GM21381 (cell line): ENCODE measurements at regions not wholly inside any gene's neighbourhood (a gene's known extent, or its start where the extent isn't known, plus 50 kb on each side); places are given as distances from the start of the nearest gene placed in this dataset.

ENCODE experiments used
- ATAC-seq: cut with Tn5 transposase; IDR thresholded peaks from one replicate; pipeline ENCODE4 v1.9.1; 2021; ENCODE audit warnings: mild to moderate bottlenecking, moderate library complexity; ENCODE audit not compliant: unreplicated experiment

DNA sequence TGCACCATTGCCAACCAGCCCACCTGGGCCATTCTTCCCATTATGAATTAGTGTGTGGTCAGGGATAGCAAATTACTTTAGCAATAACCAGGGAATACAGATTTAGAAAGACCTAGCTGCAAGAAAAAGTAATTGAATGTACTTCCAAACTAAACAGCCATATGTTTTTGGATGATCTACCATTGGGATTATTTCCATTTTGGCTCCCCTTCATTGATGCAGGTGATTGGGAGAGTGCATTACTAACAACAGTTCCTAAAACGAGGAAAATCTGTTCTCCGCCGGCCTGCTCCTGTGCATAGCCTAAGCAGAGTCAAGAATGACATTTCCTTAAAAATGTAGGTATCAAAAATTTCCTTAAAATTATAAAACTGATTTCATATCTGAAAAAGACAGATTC, 58.5 kb downstream of the MAIP1 start:
- no peak for ATAC-seq

DNA sequence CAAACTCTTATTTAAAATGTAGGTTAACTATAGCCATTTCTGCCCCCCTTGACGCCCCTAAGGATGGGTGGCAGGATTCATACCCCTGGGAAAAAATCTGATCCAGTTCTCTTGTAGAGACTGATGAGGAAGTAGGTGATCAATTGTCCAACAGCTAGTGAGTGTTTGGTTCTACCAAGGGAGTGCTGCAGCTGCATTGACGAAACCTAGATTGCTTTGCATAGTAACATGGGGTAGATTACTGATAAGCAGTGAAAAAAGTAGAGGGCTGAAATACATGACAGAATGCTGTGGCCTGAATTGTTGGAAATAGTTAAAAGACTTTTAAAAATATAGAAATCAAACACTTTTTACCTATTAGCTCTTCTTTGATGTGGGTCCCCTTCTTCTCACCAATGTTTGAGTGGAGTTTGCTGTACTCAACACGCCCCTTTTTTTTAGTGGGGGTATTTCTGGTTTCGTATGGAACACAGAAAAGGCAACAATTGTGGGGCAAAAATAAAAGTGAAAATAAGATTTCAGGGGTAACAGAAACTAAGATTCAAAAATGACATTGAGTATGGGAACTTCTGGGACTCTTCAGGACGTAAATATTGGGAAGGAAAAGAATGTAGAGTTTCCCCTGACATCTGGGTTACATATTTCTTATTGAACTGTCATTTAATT, 66.2 kb downstream of the MAIP1 start:
- peak; percentile 60 for ATAC-seq

DNA sequence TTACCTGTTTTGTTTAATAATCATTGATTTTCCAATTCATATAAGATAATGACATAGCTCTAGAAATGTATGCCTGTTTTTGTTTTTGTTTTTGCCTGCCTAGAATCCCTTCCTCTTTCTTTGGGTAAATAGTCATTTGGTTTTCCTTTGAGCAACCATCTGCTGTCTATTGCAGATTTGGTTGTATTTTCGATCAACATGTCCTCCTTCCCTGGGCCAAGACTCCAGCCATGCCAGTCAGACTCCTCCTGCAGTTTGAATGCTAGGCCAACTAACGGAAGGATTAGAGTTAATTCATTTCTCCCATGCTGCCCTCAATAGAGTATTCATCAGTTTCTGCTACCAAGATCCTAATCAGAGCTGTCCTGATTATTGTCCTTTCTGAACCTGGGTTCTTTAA, 67.1 kb downstream of the MAIP1 start:
- ATAC-seq = no peak

DNA sequence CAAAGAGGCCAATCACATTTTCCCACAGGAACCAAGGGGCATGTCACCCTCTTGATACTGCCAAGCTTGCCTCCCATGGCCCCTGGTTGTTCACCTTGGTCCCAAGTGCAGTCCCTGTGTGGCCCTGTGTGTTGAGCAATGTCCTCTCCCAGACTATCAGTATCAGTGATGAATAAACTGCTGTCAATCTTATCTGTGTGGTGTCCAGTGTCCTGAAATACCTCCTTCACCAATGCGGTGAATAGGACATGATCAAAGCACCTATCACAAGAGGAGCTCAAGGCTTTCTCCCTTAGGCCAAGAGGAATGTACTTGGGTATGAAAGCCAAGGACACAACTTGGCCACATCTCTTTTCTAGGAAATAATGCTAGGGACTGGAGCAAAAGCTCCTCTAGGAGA, 68.2 kb downstream of the MAIP1 start:
- no peak for ATAC-seq

DNA sequence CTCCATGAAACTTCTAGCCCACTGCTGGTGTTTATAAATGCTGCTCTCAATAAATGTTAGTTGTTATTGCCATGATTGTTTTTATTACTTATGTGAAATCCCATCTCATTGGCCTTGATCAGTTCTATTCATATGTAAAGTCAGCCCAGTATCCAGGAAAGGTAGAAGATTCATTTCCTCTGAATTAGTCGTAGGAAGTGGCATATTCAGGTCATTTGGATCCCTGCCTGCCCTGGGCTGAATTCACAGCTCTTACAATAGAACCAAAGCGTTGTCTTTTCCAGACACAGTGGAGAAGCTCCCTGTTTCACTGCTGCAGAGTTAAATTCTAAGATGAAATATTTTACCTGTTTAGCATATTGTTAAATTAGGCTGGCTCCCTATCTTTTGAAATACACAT, 70.3 kb downstream of the MAIP1 start:
- ATAC-seq = no peak

DNA sequence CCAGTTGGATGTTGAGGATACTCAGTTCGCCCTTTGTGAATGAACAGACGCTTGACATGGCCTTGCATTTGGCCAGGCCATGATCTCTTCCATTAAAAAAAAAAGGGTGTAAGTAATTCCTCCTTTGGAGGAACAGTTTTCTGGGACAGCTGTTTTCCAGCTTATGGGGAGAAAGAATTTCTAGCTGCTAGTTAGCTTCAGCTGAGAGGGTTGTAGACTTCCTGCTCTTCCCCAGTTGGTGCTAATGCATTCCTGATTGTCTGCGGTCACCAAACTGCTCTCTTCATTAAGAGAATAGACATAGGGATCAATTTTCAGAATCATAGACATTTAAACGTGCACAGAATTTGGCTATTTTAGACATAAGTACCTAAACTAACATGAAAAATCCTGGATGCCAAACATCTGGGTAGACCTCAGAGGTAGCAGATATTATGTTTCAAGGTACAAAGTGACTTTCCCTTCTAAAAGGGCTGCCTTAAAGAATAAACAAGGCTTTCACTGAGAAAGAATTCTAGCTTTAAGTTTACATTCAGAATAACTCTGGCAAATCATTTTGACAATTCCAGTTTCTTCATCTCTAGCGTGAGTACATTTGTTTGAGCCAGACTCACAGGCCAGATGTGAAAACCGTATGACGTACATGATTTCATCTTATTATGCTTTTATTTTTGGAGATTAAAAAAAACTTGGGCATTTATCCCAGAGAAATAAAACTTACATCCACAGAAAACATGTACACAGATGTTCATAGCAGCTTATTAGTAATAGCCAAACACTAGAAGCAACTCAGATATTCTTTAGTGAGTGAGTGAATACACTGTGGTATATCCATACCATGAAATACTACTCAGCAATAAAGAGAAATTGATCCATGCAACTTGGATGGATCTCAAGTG, 71.2 kb downstream of the MAIP1 start:
- no peak for ATAC-seq

DNA sequence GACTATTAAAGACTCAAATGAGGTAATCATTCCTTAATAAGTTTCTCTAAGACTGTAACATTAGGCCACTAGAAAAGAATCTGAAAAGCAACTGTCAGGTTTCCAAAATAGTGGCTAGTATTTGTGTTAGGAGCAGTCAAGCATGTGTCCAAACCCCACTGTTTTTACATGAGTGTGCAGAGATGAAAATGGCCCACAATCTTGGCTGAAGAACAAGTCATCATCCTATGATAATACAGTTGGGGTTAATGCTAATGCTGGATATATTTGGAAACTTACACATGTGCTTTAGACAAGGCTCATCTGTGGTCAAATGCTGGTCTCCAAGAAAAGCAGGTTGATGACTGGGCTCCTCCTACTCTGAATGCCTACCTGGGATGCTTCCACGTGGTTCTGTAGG, 73.6 kb downstream of the MAIP1 start:
- no peak for ATAC-seq

DNA sequence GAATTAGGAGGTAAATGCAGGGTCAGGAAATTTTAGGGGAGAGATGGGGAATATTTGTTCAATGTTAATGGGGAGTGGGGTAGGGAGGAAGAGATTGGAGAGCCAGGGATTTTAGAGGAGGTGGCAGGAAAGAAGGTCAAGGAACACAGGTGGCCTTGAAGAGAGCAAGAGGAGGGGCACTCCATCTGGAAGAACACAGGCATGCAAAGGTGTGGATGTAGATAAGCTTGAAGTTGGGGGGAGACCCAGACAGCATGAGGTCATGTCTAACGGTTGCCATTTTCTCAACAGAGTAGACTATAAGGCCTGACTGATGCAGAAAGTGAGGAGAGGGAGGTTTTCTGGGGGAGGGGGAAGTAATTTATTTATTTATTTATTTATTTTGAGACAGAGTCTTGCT, 77.5 kb downstream of the MAIP1 start:
- ATAC-seq = no peak

DNA sequence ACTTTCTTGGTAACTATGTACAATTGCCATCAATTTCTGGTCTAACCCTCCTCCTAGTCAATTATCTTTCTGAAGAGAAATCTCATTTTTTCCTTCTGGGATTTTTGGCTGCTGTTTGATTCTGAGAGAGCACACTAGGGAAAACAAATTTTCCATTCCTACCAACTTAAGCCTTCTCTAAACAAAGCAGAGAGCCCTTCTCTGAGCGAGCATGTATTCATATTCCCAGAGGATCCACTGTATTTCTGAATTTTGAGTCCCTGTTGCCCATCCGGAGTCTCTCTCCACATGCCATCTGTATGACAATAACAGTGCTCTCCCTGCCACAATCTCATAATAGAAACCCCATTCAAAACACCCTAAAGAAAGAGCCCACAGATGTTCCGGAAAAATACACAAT, 78.5 kb downstream of the MAIP1 start:
- ATAC-seq = no peak

DNA sequence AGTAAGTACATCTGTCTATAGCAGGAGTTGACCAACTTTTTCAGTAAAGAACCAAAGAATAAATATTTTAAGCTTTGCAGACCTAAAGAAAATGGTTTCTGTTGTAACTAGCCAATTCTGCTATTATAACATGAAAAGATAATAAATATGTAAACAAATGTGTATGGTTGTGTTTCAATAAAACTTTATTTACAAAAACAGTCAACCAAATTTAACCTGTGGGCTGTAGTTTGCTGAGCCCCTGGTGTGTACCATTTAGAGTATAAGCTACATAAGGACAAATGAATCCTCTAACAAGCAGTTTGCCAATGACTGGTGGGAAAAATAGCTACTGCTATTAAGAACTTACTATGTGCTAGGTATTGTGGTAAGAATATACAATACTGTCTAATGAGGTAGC, 79.4 kb downstream of the MAIP1 start:
- ATAC-seq = no peak

DNA sequence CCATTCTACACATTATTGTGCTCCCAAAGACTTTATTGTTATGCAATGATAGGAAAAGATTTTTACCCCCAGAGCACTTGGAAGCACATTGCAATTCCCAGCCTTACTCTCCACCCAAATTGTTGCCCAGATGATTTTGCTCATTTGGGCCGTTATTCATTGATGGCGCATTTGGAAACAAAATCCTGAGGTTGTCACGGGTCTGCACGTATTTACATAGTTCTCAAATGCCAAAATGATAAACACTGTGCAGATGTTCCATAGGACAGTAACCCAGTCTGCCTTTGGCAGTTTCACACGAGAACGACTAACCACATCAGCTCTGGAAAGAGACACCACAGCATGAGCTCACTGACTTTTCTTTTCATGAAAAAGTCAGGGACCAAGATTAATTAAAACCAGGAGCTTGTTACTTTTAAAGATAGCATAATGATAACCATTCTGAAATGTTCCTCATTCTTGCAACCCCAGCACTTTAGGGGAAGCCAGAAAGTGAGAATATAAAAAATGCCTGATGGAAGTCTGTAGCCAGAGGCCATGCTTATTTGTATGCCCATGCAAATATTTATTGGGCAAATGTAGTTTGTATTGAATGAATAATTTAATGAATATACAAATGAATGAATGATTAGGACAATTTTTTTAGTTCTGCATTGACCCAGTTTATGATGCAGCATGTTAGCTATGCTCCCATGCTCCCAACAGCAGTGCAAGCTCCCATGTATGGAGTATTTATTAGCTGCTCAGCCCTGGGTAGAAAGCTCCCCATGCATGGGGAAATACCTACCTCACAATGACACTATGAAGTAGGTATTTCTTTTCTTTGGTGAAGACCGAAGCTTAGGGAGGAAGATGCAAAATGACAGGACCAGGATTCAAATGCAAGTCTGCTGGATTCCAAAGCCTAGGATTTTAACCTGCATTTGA, 84.6 kb downstream of the MAIP1 start:
- ATAC-seq = no peak

DNA sequence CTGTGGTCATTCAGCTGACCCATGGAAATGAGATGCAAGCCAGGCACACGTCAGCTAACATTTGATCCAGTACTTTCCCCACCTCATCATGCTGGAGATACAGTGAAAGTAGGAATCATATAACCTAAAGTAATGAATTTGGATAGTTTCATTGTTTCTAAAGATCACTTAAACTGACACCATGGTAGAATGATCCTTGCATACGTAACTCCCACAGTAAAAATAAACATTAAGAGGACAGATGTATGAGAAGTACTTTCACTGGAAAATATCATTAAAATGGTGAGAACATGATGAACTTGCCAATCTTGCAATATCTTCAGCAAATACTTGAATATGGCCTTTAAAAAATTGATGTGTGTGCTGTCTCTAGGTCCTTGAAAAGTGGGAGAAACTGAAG, 85.4 kb downstream of the MAIP1 start:
- ATAC-seq = no peak

DNA sequence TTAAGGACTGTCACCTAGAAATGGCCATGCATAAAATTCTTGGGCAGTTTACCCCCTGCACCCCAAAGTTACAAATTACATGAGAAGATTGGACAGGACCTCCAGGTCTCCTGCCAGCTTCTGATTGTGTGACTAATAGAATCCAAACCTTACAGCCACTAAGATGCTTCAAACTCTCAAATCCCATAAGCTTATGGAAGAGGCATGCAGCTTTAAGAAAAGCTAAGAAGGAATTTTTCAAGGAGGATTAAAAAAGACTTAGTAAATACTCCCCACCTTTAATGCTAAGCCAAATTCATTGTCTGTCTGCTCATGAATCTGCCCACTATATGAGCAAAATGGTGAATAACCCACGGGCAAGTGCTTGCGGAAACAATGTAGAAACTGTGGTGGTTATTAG, 86.3 kb downstream of the MAIP1 start:
- ATAC-seq = no peak

DNA sequence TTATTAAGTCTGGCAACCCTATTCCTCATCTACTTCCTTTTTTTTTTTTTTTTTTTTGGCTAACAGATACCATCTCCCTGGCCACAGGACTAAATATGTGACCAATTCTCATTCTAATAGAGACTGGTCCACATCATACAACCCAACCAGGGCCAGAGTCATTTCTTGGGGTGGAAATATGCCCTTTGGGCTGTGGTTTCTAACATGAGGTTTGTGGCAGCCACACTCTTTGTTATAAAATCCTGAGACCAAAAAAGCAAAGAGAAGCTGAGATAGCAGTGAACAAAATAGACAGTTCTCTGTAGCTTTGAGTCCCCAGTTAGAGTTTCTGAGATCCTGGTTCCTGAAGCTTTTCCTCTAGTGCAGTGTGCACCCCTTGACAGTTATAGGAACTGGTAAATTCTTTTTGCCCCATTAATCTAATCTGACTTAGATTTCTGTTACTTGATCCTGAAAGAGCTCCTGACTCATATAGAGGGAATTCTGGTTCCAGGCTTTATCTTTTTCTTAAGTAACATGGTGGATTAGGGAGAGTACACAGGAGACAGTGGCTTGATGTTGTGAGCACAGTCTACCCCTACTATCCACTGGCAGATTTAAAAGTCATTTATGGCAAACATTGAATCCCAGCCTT, 86.8 kb downstream of the MAIP1 start:
- no peak for ATAC-seq

DNA sequence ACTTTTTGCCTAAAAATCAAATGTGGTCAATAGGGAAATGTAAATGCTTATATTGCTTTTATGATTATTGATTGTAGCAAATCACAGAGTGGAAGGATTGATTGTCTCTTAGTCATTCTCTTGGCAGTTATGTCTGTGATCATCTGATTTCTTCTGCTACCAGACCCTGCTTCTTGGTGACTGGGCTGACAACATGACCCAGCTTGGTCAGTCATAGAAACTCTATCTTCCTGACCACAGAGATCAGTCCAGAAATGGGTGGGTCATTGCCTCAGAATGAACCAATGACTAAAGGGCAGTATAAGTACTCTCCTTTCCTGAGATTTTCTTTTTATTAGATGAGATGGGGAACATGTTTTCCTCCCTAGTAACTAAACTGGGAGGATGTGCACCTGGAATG, 87.6 kb downstream of the MAIP1 start:
- ATAC-seq = no peak

DNA sequence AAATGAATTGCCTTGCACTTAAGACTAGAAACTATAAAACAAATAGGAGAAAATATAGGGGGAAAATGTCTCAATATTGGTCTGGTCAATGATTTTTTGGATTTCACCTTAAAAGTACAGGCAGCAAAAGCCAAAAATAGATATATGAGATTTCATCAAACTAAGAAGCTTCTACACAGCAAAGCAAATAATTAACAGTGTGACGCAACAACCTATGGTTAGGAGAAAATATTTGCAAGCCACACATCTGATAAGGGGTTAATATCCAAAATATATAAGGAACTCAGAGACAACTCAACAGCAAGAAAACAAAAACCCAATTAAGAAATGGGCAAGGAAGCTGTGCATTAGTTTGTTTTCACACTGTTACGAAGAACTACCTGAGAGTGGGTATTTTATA, 89.1 kb downstream of the MAIP1 start:
- ATAC-seq = no peak

DNA sequence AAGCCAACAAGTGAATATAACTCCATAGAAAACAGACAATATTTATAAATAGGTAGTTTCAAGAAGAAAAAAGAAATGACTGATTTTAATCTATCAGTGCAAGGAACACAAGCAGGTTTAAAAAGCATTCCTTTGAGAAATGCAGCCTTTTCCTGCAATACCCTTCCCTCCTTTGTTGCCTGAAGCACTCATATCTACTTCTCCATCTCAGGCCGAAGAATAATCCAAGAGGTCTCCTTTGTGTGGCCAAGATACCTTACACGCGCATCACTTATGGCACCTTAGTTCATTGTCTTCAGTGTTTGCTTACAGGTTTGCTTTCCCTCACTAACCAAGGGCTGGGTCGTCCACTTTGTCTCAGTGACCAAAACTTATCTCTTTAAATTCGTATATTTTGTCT, 93.0 kb downstream of the MAIP1 start:
- ATAC-seq = no peak

DNA sequence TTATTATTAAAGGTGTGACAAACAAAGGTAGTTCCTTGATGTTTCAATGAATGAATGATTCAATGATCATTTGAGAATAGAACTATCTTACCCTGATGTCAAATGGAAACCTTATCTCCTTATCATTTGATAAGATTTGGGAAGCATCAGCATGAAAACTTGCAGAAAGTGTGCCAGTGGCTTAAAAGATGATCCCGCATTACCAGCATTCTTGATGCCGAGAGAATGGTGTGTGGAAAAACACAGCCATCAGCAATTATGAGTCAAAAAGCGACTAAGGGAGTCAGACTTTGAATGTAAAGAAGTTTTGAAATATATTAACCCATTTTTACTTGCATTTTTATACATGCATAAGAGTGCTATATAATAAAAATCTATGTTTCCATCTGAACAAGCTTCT, 93.7 kb downstream of the MAIP1 start:
- no peak for ATAC-seq

DNA sequence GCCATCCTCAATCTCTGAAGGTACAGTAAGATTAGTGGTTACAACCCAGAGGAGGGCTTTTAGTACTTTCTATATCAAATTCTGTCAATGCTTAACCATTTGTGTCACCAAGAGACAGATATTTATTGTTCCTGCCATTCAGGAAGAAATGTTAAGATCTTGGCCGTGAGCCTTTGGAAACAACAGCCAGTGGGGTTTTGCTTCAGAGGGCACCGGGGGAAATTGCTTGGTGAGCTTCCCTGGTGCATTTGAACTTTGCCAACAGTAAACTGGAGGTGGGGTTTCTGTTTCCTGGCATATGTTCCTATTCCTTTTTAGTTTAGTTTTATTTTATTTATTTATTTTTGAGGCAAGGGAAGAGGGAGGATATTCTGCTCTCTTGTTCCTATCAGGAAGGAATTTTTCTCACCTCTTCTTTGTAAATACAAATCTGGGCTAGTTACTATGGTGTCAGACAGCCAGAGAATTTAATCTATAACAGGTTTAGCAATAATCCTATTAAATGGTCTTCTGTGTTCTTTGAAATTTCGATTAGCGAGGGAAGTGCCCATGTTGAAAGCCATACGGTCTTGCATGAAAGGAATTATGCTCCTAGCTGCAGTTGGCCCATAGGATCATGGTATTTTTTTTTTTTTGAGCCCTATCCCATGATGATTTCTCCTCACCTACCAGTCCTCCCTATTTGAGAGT, 95.7 kb downstream of the MAIP1 start:
- no peak for ATAC-seq

DNA sequence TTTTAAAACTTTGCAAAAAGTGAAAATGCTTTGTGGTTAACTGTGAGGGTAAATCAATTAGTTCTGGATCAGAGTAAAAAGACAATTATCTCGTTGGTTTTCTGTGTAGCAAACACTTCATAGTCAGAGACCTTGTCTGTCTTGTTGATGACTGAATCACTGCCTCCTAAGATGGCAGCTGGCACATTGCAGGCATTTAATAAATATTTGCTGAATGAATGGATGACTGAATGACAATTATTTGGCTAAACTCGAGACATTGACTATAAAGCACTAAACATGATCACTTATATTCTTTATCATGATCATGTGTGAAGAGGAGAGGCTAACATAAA, 96.2 kb downstream of the MAIP1 start:
- no peak for ATAC-seq

DNA sequence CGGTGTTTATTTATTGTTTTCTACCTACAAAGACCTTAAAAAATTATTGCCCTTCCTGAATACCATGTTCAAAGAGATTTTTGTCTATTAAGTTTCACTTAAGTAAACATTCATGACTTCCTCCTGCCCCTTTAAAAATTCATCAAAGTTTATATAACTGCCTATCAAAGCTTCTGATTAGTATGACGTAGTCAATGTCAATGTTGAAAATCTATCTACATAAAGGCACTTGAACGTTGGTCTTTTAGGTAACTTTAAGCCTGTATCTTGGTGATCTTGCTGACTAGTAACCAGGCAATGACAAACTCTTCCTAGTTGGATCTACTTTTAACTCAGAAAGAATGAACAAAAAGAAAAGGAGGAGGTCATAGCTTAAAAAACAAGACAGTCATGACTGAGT, 97.2 kb downstream of the MAIP1 start:
- no peak for ATAC-seq
